GM19035 (cell line): ENCODE measurements at regions not wholly inside any gene's neighbourhood (a gene's known extent, or its start where the extent isn't known, plus 50 kb on each side); places are given as distances from the start of the nearest gene placed in this dataset.
"Not testable (repeated sequence)": the region's sequence is repeated elsewhere in the genome, so short reads cannot be mapped to it uniquely, and the experiment has no call there.

Experiments
- ATAC-seq: cut with Tn5 transposase; IDR thresholded peaks from one replicate; pipeline ENCODE4 v1.9.1; 2021; ENCODE audit not compliant: unreplicated experiment

GRCh38 chr2:87593784-87594610, 153.9 kb upstream of the PLGLB2 start:
- not testable (repeated sequence) for ATAC-seq

- not testable (repeated sequence) for ATAC-seq
These were observed 153.3 kb upstream of the PLGLB2 start for GRCh38 chr2:87594611-87594992.

- not testable (repeated sequence) for ATAC-seq
These were observed 152.9 kb upstream of the PLGLB2 start for GRCh38 chr2:87595017-87595416.

- ATAC-seq = not testable (repeated sequence)
These were observed 146.9 kb upstream of the PLGLB2 start for GRCh38 chr2:87600961-87601360.

- ATAC-seq = not testable (repeated sequence)
These were observed 145.8 kb upstream of the PLGLB2 start for GRCh38 chr2:87602118-87602517.

- not testable (repeated sequence) for ATAC-seq
These were observed 145.2 kb upstream of the PLGLB2 start for GRCh38 chr2:87602728-87603127.

GRCh38 chr2:87603418-87604278, 144.2 kb upstream of the PLGLB2 start:
- ATAC-seq = not testable (repeated sequence)

GRCh38 chr2:87604279-87604818, 143.5 kb upstream of the PLGLB2 start:
- not testable (repeated sequence) for ATAC-seq

GRCh38 chr2:87604980-87605379, 142.9 kb upstream of the PLGLB2 start:
- ATAC-seq = not testable (repeated sequence)

- not testable (repeated sequence) for ATAC-seq
These were observed 139.3 kb upstream of the PLGLB2 start for GRCh38 chr2:87608377-87609166.

- not testable (repeated sequence) for ATAC-seq
These were observed 136.9 kb upstream of the PLGLB2 start for GRCh38 chr2:87610974-87611373.

GRCh38 chr2:87611416-87611815, 136.5 kb upstream of the PLGLB2 start:
- ATAC-seq = not testable (repeated sequence)

- not testable (repeated sequence) for ATAC-seq
These were observed 135.9 kb upstream of the PLGLB2 start for GRCh38 chr2:87611956-87612355.

GRCh38 chr2:87614829-87615434, 133.0 kb upstream of the PLGLB2 start:
- ATAC-seq = not testable (repeated sequence)

- not testable (repeated sequence) for ATAC-seq
These were observed 128.8 kb upstream of the PLGLB2 start for GRCh38 chr2:87619121-87619520.

GRCh38 chr2:87621139-87621538, 126.7 kb upstream of the PLGLB2 start:
- ATAC-seq = not testable (repeated sequence)

GRCh38 chr2:87622720-87623119, 125.2 kb upstream of the PLGLB2 start:
- ATAC-seq = not testable (repeated sequence)

GRCh38 chr2:87629491-87630458, 118.1 kb upstream of the PLGLB2 start:
- not testable (repeated sequence) for ATAC-seq

GRCh38 chr2:87630892-87631291, 117.0 kb upstream of the PLGLB2 start:
- ATAC-seq = not testable (repeated sequence)
